Esophagus muscularis mucosa (tissue), 4 donors: ENCODE measurements at regions not wholly inside any gene's neighbourhood (a gene's known extent, or its start where the extent isn't known, plus 50 kb on each side); places are given as distances from the start of the nearest gene placed in this dataset.

Experiments
- EP300 ChIP-seq: sonication (generic); formaldehyde crosslinking; IDR thresholded peaks from one replicate; pipeline ENCODE4 v1.6.1; 2017; ENCODE audit warnings: antibody characterized with exemption
- POLR2AphosphoS5 ChIP-seq, 2 donors: sonication (generic); formaldehyde crosslinking; IDR thresholded peaks; one replicate each; pipeline ENCODE4 v1.6.1; 2017; ENCODE audit warnings: antibody characterized with exemption in 2 of 2
- TF ChIP-seq, protein P1 (sequence below), 3 experiments: fragments of 200-600 bp in 2 of 3; fragments of 450-650 bp in 1 of 3; sonication (generic) in 2 of 3; IDR thresholded peaks; one replicate each; pipeline ENCODE4 v1.5.1; 2017 to 2019; ENCODE audit warnings: antibody characterized with exemption in 3 of 3, mild to moderate bottlenecking in 2 of 3, moderate library complexity in 1 of 3

DNA sequence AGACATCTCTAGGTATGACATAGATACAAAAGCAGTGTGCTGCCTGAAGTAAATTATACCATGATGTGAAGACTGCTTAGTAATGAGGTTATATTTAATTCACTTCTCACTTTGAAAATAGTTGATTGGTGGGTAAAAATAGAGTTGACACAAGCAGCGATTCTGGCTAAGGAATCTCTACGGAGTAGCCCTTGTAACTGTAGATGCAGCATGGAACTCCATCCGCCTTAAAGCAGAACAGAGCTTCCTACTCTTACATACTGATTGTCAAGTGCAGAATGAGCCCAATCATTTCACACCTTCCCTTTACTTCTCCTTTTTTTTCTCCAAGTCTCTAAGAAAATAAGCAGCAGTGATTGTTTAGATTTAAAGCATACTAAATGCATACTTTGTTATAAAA lies 1594.6 kb upstream of the SLC39A10 start:
- TF ChIP-seq EP300 (no peak), POLR2AphosphoS5 (IDR thresholded peaks at IDR 0.05) (no peak)
- TF ChIP-seq, protein P1, sequence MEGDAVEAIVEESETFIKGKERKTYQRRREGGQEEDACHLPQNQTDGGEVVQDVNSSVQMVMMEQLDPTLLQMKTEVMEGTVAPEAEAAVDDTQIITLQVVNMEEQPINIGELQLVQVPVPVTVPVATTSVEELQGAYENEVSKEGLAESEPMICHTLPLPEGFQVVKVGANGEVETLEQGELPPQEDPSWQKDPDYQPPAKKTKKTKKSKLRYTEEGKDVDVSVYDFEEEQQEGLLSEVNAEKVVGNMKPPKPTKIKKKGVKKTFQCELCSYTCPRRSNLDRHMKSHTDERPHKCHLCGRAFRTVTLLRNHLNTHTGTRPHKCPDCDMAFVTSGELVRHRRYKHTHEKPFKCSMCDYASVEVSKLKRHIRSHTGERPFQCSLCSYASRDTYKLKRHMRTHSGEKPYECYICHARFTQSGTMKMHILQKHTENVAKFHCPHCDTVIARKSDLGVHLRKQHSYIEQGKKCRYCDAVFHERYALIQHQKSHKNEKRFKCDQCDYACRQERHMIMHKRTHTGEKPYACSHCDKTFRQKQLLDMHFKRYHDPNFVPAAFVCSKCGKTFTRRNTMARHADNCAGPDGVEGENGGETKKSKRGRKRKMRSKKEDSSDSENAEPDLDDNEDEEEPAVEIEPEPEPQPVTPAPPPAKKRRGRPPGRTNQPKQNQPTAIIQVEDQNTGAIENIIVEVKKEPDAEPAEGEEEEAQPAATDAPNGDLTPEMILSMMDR (IDR thresholded peaks at IDR 0.05), result no peak
